GM04503 (cell line): ENCODE measurements at regions not wholly inside any gene's neighbourhood (a gene's known extent, or its start where the extent isn't known, plus 50 kb on each side); places are given as distances from the start of the nearest gene placed in this dataset.
"Not testable (repeated sequence)": the region's sequence is repeated elsewhere in the genome, so short reads cannot be mapped to it uniquely, and the experiment has no call there.

ENCODE experiments used
- DNase-seq: peaks from one replicate; pipeline ENCODE4 v3.0.0-alpha.2; 2012; ENCODE audit warnings: low read depth

DNA sequence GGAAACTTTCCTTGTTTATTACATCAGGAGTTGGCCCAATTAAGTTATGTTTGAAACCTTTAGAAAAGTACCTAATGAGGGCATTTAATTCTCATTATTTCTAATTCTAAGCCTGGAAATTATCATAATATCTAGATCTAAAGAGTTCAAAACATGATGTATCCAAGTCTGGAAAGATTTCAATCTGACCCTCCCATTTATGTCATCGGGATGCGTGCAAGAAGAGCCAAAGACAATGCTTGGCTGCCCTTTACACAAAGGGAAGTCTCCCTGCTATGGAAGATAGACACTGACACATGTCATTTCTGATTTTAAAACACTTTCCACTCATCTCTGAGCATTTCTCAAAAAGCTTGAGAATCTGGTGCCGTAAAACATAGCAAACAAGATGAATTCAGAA is 222.4 kb downstream of the ANTXR2 start:
- DNase-seq, result no peak

DNA sequence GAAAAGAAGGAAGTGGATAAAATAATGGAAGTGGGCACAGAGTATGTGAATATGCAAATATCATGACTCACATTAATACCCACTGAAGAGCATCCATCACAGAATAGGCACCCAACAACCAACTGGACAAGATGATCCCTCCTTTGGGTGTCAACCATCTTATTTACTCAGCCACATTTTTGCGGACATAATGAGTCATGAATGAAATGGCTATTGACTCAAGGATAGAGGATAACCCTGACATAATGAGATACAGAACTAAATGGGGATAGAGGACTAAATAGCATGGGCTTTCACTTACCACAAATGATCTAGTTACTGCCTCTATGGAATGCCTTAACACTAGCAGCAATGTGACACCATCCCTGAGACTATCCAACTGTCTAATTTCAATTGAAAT is 224.7 kb downstream of the ANTXR2 start:
- DNase-seq, result no peak

DNA sequence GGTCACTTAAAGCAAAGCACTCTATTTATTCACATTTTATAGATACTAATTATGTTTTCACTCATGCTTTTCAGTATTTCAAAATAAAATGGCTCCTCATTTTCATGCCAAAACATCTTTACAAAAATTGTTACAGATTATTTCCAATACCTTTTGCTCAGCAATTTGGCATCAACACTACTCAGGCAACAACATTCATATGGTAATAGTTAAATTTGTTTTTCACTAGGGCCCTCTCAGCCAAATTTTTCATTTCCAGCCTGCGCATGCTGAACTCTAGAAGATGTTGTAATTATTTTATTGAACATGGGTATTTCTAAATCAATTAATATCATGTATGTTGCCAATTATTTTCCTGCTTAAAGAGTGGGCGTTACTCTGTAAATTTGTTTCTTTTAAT is 225.6 kb downstream of the ANTXR2 start:
- DNase-seq, result no peak

GRCh38 chr4:79842162-79842561 is 230.9 kb downstream of the ANTXR2 start:
- no peak for DNase-seq

- DNase-seq, result no peak
Observed at GRCh38 chr4:79833857-79834256, 239.2 kb downstream of the ANTXR2 start.

DNA sequence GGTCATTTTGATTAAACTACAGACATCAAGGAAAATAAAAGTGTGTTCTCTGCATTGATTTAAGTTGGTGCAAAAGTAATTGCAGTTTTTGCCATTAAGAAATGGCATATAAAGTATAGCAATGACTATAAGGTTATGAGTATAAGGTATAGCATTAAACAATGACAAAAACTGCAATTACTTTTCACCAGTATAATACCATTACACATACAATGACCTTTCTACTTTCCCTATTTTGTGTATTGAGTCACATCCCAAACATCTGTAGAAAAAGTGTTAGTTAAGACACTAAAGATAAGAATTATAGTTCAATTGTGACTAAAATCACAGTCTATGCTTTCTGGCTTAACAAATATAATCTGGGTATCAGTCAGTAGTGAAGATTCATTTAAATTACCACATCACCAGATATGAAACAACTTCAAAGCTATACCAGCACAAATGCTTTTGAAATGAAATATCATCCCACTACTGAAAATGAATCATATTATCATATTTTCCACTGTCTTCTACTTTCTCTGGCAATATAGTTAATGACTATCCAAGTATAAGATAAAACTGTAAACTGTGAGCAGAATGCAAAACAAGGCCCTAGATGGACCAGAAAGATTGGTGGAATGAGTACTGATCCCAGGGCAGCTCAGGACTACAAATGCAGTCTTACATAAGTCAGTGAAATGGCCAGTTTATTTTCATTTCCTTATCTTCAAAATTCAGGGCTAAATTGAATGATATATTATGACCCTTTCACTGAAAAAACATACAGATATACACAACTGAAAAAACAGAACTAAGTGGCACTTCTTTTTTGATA is 241.1 kb downstream of the ANTXR2 start:
- DNase-seq, result no peak

GRCh38 chr4:79831119-79831528 is 241.9 kb downstream of the ANTXR2 start:
- no peak for DNase-seq

GRCh38 chr4:79827283-79827682 is 245.7 kb downstream of the ANTXR2 start:
- DNase-seq, result no peak

- DNase-seq, result peak; percentile 8
Observed at GRCh38 chr4:79823148-79823763, 249.8 kb downstream of the ANTXR2 start.

DNA sequence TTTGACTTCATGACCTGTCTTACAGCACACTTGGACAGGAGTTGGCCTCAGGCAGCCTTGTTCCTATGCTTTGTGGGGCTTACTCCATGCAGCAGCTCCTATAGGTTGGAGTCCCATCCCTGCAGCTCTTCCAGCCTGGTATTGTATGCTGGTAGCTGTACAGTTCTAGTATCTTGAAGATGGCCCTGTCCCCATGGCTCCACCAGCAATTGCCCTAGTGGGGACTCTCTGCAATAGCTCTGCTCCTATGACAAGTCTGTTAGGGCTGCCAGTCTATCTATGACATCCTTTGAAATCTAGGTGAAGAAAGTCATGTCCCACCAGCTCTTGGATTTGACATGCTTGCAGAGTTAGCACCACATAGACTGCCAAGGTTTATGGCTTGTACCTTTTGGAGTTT is 252.6 kb downstream of the ANTXR2 start:
- DNase-seq, result no peak

GRCh38 chr4:79807933-79808332 is 265.1 kb downstream of the ANTXR2 start:
- DNase-seq, result not testable (repeated sequence)

DNA sequence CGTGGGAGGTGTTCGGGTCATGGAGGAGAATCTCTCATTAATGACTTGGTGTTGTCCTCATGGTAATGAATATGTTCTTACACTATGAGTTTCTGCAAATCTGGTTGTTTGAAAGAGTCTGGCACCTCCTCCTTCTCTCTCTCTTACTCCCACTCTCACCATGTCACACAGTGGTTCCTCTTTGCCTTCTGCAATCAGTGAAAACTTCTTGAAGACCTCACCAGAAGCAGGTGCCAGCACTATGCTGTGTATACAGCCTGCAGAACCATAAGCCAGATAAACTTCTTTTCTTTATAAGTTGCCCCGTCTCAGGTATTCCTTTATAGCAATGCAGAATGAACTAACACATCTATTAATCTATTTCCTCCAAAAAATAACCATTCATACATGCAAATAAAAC is 275.0 kb downstream of the ANTXR2 start:
- no peak for DNase-seq

DNA sequence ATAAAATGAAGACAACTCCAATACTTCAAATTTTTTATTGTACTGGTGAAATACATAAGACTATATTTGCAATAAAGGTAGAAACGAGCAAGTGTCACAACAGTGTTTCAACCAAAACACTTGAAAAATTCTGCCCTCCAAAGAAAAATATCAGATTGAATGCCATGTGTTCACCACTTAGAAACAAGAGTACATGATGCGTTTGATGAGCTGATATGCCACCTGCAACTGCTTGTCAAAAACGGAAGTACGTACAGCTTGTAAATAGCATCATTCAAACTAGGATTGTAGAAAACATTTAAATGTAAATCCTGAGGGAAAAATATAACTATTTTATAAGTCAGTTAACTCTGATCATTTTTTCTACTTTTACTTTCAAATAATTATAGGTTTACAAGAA is 276.1 kb downstream of the ANTXR2 start:
- no peak for DNase-seq

DNA sequence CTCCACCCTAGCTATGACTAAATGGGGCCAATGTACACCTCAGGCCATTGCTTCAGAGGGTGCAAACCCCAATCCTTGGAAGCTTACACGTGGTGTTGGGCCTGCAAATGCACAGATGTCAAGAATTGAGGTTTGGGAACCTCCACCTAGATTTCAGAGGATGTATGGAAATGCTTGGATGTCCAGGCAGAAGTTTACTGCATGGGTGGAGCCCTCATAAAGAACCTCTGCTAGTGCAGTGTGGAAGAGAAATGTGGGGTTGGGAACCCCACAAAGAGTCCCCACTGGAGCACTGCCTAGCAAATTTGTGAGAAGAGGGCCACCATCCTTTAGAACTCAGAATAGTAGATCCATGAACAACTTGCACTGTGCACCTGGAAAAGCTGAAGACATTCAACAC is 284.1 kb downstream of the ANTXR2 start:
- no peak for DNase-seq

GRCh38 chr4:79780129-79780528 is 292.9 kb downstream of the ANTXR2 start:
- no peak for DNase-seq

GRCh38 chr4:79772510-79772909 is 300.5 kb downstream of the ANTXR2 start:
- DNase-seq, result no peak

- DNase-seq, result no peak
Observed at GRCh38 chr4:79764120-79764519, 308.9 kb downstream of the ANTXR2 start.

DNA sequence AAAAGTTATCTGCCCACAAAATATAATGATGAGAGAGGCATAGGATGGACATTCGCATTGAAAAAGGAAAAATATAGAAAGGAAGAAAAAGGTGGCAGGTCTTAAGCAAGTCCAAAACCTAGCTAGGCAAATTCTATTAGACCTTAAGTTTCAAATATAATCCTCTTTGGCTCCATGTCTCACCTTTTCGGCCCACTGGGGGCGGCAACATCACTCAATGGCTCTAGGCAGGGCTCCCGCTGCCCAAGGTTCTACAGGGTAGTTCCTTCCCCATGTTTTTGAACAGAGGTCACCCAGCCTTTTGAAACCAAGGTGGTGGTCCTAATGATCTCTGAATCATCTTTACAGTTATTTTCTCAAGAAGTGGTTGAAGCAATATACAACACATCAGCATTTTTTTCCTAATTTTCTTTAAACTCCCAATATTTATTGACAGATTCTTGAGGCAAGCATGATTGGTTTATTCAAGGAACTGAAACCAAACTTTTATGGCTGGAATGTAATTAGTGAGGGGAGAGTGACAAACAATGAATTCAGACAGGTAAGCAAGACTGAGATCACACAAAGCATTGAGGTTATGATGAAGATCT is 309.4 kb downstream of the ANTXR2 start:
- no peak for DNase-seq

GRCh38 chr4:79759793-79760192 is 313.2 kb downstream of the ANTXR2 start:
- DNase-seq, result no peak

- DNase-seq, result peak; percentile 1
Observed at GRCh38 chr4:79757600-79757999, 315.4 kb downstream of the ANTXR2 start.

- DNase-seq, result no peak
Observed at GRCh38 chr4:79756140-79756895, 316.7 kb downstream of the ANTXR2 start.

- no peak for DNase-seq
Observed at GRCh38 chr4:79748835-79749234, 324.2 kb downstream of the ANTXR2 start.

GRCh38 chr4:79747252-79747651 is 325.8 kb downstream of the ANTXR2 start:
- DNase-seq, result no peak
